Testis (tissue), 2 donors: ENCODE measurements at regions not wholly inside any gene's neighbourhood (a gene's known extent, or its start where the extent isn't known, plus 50 kb on each side); places are given as distances from the start of the nearest gene placed in this dataset.

Experiments
- POLR2A ChIP-seq: fragments of 450-650 bp; IDR thresholded peaks from one replicate; pipeline ENCODE4 v1.6.1; 2017; ENCODE audit warnings: antibody characterized with exemption, mild to moderate bottlenecking, moderate library complexity
- TF ChIP-seq, protein P1 (sequence below), 3 experiments: fragments of 450-650 bp in 2 of 3; fragments of 200-600 bp in 1 of 3; sonication (generic) in 1 of 3; IDR thresholded peaks; one replicate each; pipeline ENCODE4 v1.5.1; 2016 to 2019; ENCODE audit warnings: antibody characterized with exemption in 3 of 3, mild to moderate bottlenecking in 2 of 3, moderate library complexity in 1 of 3

DNA sequence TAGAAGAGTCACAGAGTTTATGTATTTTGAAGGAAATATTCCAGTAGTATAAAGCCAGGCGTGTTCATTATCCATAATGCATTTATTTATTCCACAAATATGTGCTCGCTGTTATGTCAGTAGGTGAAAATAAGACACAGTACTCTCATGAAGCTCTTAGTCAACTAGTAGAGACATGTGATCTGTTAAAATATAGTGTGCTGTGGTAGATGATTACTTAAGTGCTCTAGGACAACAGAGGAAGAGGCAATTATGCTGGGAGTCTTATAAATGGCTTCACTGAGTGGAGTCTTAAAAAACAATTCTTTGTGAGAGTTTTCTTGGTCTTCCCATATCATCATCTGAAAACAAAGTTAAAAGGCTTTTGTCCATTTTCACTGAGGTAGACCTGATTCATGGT is 457.3 kb downstream of the XIRP2 start:
- TF ChIP-seq, protein P1, sequence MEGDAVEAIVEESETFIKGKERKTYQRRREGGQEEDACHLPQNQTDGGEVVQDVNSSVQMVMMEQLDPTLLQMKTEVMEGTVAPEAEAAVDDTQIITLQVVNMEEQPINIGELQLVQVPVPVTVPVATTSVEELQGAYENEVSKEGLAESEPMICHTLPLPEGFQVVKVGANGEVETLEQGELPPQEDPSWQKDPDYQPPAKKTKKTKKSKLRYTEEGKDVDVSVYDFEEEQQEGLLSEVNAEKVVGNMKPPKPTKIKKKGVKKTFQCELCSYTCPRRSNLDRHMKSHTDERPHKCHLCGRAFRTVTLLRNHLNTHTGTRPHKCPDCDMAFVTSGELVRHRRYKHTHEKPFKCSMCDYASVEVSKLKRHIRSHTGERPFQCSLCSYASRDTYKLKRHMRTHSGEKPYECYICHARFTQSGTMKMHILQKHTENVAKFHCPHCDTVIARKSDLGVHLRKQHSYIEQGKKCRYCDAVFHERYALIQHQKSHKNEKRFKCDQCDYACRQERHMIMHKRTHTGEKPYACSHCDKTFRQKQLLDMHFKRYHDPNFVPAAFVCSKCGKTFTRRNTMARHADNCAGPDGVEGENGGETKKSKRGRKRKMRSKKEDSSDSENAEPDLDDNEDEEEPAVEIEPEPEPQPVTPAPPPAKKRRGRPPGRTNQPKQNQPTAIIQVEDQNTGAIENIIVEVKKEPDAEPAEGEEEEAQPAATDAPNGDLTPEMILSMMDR (IDR thresholded peaks at IDR 0.05): no peak
- TF ChIP-seq POLR2A: no peak
